Peyer's patch (tissue), 4 donors: ENCODE measurements at regions not wholly inside any gene's neighbourhood (a gene's known extent, or its start where the extent isn't known, plus 50 kb on each side); places are given as distances from the start of the nearest gene placed in this dataset.

Experiments
- POLR2A ChIP-seq, 2 donors: fragments of 450-650 bp; IDR thresholded peaks; one replicate each; pipeline ENCODE4 v1.5.1; 2017; ENCODE audit warnings: antibody characterized with exemption in 2 of 2, mild to moderate bottlenecking in 2 of 2, moderate library complexity in 2 of 2
- TF ChIP-seq, protein P1 (sequence below), 6 experiments: fragments of 450-650 bp in 4 of 6; fragments of 200-600 bp in 2 of 6; sonication (generic) in 1 of 6; IDR thresholded peaks; one replicate each; pipeline ENCODE4 v1.5.1; 2017 to 2019; ENCODE audit warnings: antibody characterized with exemption in 6 of 6, mild to moderate bottlenecking in 3 of 6, moderate library complexity in 1 of 6

DNA sequence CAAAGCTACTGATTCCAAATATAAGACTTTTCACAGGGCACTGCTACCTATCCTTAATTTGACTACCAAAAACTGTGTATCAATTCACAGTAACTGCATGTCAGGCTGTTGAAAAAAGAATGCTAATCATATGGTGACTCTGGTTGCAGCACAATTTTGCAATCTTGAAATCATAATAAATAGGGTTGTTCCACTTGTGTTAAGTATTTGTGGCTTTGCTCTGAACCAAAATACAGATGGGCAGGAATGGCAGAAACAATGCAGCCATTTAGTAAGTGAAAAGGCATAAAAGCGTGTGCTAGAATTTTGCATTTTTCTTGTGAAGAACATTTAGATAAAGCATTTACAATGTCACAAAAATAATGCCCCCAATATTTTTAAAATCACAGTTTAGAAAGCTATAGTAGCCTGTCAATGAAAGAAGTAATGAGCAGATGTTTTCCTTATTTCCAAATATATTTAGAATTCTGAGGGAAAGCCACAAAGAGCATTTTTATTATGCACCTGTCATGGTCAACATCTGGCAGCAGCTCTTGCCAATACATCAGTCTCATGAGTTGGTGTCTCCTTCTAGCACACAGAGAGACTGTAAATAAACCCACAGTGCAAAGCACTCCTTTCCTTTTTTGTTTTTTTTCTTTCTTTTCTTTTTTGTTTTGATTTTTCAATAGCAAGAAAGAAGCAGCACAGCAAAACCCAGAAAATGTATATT, 54.8 kb upstream of the PAM start:
- TF ChIP-seq, protein P1, sequence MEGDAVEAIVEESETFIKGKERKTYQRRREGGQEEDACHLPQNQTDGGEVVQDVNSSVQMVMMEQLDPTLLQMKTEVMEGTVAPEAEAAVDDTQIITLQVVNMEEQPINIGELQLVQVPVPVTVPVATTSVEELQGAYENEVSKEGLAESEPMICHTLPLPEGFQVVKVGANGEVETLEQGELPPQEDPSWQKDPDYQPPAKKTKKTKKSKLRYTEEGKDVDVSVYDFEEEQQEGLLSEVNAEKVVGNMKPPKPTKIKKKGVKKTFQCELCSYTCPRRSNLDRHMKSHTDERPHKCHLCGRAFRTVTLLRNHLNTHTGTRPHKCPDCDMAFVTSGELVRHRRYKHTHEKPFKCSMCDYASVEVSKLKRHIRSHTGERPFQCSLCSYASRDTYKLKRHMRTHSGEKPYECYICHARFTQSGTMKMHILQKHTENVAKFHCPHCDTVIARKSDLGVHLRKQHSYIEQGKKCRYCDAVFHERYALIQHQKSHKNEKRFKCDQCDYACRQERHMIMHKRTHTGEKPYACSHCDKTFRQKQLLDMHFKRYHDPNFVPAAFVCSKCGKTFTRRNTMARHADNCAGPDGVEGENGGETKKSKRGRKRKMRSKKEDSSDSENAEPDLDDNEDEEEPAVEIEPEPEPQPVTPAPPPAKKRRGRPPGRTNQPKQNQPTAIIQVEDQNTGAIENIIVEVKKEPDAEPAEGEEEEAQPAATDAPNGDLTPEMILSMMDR (IDR thresholded peaks at IDR 0.05): no peak
- no peak for TF ChIP-seq POLR2A (IDR thresholded peaks at IDR 0.05)
